ENCODE measurements at regions not wholly inside any gene's neighbourhood (a gene's known extent, or its start where the extent isn't known, plus 50 kb on each side); places are given as distances from the start of the nearest gene placed in this dataset.

GRCh38 chr9:135371535-135371934 is 108.0 kb upstream of the PPP1R26 start:
- no peaks in the 10 kb centered on the region for H3K9me3 Mint-ChIP-seq
- no peaks in the 10 kb centered on the region for H3K4me1 Mint-ChIP-seq (ENCODE audit: unreplicated experiment)

GRCh38 chr9:135372036-135372435 is 107.5 kb upstream of the PPP1R26 start:
- Mint-ChIP-seq H3K4me1 (ENCODE audit: unreplicated experiment) (no peaks in the 10 kb centered on the region), H3K36me3 (no peaks in the 10 kb centered on the region), H3K27ac (no peak overlapping the region), H3K27me3 (peaks cover 16% of the 10 kb centered on the region), H3K9me3 (no peaks in the 10 kb centered on the region), H3K4me3 (no peak overlapping the region)
- no peak for TF ChIP-seq CTCF (conservative IDR thresholded peaks at IDR 0.05)
- DNase-seq (ENCODE audit: extremely low spot score, unreplicated experiment): no peak

More at GRCh38 chr9:135371535-135371934, 108.0 kb upstream of the PPP1R26 start:
- no peaks in the 10 kb centered on the region for H3K36me3 Mint-ChIP-seq
- DNase-seq (ENCODE audit: extremely low spot score, unreplicated experiment): no peak
- no peak for TF ChIP-seq CTCF (conservative IDR thresholded peaks at IDR 0.05)
- H3K27me3 Mint-ChIP-seq: peaks cover 18% of the 10 kb centered on the region
- no peak overlapping the region for H3K27ac Mint-ChIP-seq
- H3K4me3 Mint-ChIP-seq: no peak overlapping the region

DNA sequence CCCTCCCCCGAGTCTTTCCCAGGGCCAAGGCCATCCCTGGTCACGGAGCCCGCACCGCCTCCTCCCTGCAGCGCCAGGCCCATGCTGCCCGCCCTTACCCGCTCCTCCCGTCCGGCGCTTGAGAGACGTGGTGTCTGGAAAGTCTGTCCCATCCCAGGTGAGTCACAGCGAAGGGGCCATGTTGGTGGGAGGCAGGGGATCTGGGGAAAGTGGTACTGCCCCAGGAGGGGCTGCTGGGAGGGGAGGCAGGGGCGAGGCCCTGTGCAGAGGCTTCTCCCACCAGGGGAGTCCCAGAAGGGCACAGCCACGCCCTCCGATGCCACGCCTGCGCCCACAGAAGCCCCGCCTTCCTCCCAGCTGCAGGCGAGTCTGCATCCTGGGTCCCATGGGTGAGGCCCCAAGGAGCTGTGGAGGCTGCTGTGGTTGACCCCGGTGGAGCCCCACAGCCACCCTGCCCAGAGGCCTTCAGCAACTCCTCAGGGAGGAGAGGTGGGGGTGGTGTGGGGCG is 107.0 kb upstream of the PPP1R26 start:
- Mint-ChIP-seq H3K4me1 (ENCODE audit: unreplicated experiment) (no peaks in the 10 kb centered on the region), H3K36me3 (no peaks in the 10 kb centered on the region), H3K9me3 (no peaks in the 10 kb centered on the region), H3K27me3 (peaks cover 15% of the 10 kb centered on the region), H3K4me3 (no peak overlapping the region), H3K27ac (no peak overlapping the region)
- no peak for DNase-seq (ENCODE audit: extremely low spot score, unreplicated experiment)
- TF ChIP-seq CTCF (conservative IDR thresholded peaks at IDR 0.05): no peak

GRCh38 chr9:135373151-135373685 is 106.4 kb upstream of the PPP1R26 start:
- no peaks in the 10 kb centered on the region for H3K9me3 Mint-ChIP-seq
- no peaks in the 10 kb centered on the region for H3K4me1 Mint-ChIP-seq (ENCODE audit: unreplicated experiment)
- DNase-seq (ENCODE audit: extremely low spot score, unreplicated experiment): no peak
- H3K4me3 Mint-ChIP-seq: no peak overlapping the region
- H3K27ac Mint-ChIP-seq: no peak overlapping the region
- H3K36me3 Mint-ChIP-seq: no peaks in the 10 kb centered on the region
- H3K27me3 Mint-ChIP-seq: peaks cover 15% of the 10 kb centered on the region
- no peak for TF ChIP-seq CTCF (conservative IDR thresholded peaks at IDR 0.05)

GRCh38 chr9:135373820-135374219 is 105.8 kb upstream of the PPP1R26 start:
- H3K27ac Mint-ChIP-seq: no peak overlapping the region
- no peak for TF ChIP-seq CTCF (conservative IDR thresholded peaks at IDR 0.05)
- no peak overlapping the region for H3K4me3 Mint-ChIP-seq
- H3K4me1 Mint-ChIP-seq (ENCODE audit: unreplicated experiment): no peaks in the 10 kb centered on the region
- H3K36me3 Mint-ChIP-seq: no peaks in the 10 kb centered on the region
- peaks cover 11% of the 10 kb centered on the region for H3K27me3 Mint-ChIP-seq
- DNase-seq (ENCODE audit: extremely low spot score, unreplicated experiment): no peak
- no peaks in the 10 kb centered on the region for H3K9me3 Mint-ChIP-seq

DNA sequence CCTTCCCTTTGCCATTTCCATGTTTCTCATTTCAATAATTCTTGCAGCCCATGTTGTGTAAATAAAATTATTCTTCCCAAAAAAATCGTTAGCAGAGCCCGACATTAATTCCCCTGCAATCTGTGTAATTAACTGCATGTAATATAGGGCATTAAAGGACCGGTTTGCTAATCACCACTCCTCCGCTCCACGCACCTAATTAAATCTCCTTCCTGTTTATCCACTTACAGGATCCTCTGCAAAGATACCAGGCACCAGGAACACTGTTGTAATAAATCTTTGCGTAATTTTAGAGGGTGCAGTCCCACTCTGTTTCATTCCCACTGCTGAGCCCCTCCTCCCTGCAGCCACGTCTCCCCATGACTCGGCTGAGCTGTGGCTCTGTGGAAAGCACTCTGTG is 105.0 kb upstream of the PPP1R26 start:
- H3K9me3 Mint-ChIP-seq: no peaks in the 10 kb centered on the region
- H3K4me1 Mint-ChIP-seq (ENCODE audit: unreplicated experiment): no peaks in the 10 kb centered on the region
- H3K27me3 Mint-ChIP-seq: peaks cover 11% of the 10 kb centered on the region
- no peaks in the 10 kb centered on the region for H3K36me3 Mint-ChIP-seq
- no peak for TF ChIP-seq CTCF (conservative IDR thresholded peaks at IDR 0.05)
- no peak overlapping the region for H3K27ac Mint-ChIP-seq
- no peak for DNase-seq (ENCODE audit: extremely low spot score, unreplicated experiment)
- H3K4me3 Mint-ChIP-seq: no peak overlapping the region

All from type B pancreatic cell (in vitro differentiated cells).